GM12872 (cell line): ENCODE measurements at regions not wholly inside any gene's neighbourhood (a gene's known extent, or its start where the extent isn't known, plus 50 kb on each side); places are given as distances from the start of the nearest gene placed in this dataset.

Experiments used
- TF ChIP-seq, protein P1 (sequence below): IDR thresholded peaks from 3 replicates; pipeline ENCODE4 v1.5.1; 2011; ENCODE audit warnings: low read depth, mild to moderate bottlenecking, low read length, moderate library complexity; ENCODE audit not compliant: insufficient read depth

DNA sequence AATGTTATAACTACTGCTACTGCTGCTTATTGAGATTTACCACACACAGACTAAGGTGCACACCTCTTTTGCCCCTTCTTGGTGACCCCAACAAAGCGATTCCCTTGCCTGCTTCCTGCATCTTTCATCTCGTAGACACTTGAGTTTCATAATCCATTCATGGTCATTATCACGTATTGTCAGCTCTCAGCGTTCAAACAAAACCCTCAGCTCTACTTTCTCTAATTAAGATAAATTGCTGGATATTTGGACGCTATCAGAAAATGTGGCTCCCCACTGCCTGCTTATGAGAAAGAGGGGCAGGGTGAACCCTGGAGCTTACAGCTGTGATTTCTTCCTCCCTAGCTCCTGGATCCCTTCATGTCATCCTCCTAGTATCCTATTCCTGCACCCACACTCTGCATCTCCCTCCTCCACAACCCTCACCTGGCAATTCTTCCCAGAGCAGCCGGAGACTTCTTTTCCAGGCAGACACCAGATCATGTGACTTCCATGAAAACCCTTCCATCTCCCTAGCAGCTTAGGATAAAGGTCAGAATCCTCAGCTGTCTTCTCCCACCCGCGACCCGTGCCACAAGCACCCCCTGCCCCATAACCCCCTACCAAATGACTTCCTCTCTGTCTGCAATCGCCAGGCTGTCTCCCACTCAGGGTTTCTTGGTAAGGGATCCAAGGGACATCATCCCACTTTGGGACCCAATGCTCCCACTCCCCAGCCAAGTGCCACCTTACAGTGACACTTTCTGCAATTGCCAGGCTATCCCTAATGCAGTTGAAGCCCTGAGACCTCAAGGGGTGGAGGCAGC, 146.5 kb downstream of the NSG2 start:
- TF ChIP-seq, protein P1, sequence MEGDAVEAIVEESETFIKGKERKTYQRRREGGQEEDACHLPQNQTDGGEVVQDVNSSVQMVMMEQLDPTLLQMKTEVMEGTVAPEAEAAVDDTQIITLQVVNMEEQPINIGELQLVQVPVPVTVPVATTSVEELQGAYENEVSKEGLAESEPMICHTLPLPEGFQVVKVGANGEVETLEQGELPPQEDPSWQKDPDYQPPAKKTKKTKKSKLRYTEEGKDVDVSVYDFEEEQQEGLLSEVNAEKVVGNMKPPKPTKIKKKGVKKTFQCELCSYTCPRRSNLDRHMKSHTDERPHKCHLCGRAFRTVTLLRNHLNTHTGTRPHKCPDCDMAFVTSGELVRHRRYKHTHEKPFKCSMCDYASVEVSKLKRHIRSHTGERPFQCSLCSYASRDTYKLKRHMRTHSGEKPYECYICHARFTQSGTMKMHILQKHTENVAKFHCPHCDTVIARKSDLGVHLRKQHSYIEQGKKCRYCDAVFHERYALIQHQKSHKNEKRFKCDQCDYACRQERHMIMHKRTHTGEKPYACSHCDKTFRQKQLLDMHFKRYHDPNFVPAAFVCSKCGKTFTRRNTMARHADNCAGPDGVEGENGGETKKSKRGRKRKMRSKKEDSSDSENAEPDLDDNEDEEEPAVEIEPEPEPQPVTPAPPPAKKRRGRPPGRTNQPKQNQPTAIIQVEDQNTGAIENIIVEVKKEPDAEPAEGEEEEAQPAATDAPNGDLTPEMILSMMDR = no peak

DNA sequence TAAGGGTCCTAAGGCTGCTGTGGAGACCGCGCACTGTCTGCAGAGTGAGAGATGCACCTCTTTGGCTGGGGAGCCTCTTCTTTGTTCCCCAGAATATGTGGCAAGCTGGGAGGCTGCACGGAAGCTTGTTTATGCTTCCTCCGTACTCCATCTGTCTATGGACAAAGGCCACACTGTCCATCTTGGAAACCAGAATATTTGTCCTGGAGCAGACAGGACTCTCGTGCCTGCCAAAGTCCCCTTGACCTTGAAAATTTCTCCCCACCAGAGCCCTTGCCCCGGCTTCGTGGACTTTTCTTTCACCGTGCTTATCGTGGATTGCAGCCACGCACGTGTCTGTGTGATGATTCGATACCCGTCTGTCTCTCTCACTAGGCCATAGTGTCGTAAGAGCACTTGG, 147.4 kb downstream of the NSG2 start:
- TF ChIP-seq, protein P1 = no peak

DNA sequence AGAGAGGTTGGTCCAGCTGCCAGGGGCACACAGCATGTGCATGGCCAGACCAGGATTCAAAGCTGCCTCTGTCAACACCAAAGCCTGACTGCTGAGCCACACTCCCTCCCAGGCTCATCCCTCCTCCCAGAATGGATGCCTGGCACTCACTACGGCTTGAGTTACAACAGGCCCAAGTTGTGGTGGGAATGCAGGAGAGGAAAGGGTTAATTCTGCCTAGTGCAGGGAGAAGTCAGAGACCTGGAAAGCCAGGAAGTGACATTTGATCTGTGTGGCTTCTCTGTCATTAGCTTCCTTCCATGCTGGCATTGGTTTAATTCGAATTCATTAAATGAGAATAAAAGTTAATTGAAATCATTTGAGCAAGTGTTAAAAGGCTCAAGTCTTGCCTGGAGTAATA, 150.0 kb downstream of the NSG2 start:
- TF ChIP-seq, protein P1 = no peak

DNA sequence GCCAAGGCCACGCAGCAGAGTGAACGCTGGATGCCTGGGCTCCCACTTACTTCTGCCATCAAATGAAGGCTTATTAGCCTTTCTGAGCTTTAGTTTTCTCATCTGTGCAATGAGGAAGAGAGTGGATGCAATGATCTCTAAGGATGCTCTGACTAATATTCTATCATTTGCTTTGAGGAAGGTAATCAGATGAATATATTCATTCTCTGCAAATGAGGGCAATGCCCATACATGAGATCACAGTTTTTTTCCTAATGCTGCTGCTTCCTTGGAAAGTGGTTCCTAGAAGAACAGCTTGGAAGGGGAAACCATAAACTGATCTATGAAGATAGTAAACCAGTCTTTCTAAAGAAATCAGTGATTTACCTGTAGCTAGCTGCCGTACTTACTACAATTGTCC, 152.4 kb downstream of the NSG2 start:
- TF ChIP-seq, protein P1 = no peak

DNA sequence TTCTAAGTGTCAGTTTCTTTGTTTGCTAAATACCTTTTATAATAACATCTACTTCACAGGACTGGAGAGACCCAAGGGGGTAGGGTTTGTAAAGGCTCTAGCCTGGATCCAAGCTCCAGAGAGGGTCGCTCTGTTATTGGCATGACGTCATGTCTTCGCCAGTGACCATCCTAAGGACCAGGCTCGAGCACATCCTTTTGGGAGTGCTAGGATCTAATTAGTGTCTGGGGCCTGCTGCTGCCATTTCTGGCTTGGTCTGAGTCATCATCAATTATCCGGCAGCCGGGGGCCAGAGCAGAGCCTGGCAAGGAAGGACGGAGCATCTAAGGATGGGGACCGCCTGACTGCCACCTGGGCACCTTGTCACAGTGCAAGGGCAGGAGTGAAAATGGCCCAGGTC, 153.0 kb downstream of the NSG2 start:
- TF ChIP-seq, protein P1 = no peak

DNA sequence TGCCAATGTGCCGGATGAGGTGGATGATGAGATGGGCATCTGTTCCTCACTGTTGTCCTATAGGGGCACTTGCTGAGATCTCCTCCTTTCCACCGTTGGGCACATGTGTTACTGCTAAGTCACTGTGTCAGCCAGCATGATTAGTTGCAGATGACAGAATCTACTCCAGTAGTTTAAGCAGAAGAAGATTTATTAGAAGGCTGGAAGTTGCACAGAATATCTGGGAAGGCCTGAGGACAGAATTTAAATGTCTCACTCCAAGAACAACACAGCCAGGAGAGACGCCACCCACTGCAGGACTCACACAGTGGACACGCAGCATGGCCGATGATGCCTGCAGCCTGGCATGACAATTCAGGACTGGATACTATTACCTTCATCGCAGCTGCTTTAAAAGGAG, 157.5 kb downstream of the NSG2 start:
- TF ChIP-seq, protein P1 = no peak

DNA sequence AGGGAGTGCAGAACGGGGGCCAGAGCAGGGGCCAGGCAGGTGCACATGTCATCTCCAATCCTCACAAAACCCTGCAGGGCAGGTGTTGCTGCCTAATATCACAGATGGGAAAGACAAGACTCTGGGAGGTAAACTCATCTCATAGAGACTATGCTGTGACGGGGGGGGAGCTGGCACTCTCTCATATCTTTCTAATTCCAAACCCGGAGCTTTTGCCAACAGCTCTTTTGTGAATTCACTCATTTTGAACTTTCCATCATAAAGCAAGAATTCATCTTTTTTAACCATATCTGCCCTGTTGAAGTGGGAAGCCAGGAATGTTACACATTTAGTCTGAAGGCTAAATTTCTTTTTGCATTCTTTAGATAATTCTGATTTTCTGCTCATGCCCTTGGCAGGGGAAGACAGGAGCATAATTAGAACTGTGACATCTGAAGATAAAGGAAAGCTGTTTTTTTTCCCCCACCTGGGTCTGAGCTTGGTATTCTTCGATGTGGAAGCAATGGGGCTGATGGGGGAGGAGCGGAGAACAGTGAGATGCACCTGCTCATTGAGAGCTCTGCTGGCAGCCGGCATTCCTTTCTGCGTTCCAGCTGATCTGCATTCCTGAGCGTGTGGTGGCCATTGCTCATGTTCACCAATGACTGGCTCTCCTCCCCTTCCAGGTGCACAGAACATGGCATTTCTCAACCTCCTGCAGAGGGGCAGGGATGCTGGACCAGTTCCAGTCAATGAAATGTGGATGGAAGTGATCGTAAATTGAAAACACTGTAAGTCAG, 159.2 kb downstream of the NSG2 start:
- TF ChIP-seq, protein P1 = no peak
